ENCODE measurements at regions not wholly inside any gene's neighbourhood (a gene's known extent, or its start where the extent isn't known, plus 50 kb on each side); places are given as distances from the start of the nearest gene placed in this dataset.

GRCh38 chr12:114936148-114937079 is 252.4 kb upstream of the TBX3 start:
- peak; percentile 14 for DNase-seq (ENCODE audit: low spot score)

GRCh38 chr12:114935658-114936057 is 251.7 kb upstream of the TBX3 start:
- peak; percentile 9 for DNase-seq (ENCODE audit: low spot score)

- DNase-seq (ENCODE audit: low spot score), result peak; percentile 80
Measured at GRCh38 chr12:114933428-114934160, 249.6 kb upstream of the TBX3 start.

- no peak for DNase-seq (ENCODE audit: low spot score)
Measured at GRCh38 chr12:114932806-114933205, 248.8 kb upstream of the TBX3 start.

GRCh38 chr12:114931025-114931424 is 247.1 kb upstream of the TBX3 start:
- DNase-seq (ENCODE audit: low spot score), result no peak

GRCh38 chr12:114926341-114926740 is 242.4 kb upstream of the TBX3 start:
- no peak for DNase-seq (ENCODE audit: low spot score)

- no peak for DNase-seq (ENCODE audit: low spot score)
Measured at GRCh38 chr12:114924946-114925475, 241.0 kb upstream of the TBX3 start.

- no peak for DNase-seq (ENCODE audit: low spot score)
Measured at GRCh38 chr12:114921781-114922180, 237.8 kb upstream of the TBX3 start.

- DNase-seq (ENCODE audit: low spot score), result no peak
Measured at GRCh38 chr12:114920771-114921554, 237.0 kb upstream of the TBX3 start.

- DNase-seq (ENCODE audit: low spot score), result no peak
Measured at GRCh38 chr12:114919479-114919878, 235.5 kb upstream of the TBX3 start.

GRCh38 chr12:114918535-114919233 is 234.7 kb upstream of the TBX3 start:
- peak; percentile 35 for DNase-seq (ENCODE audit: low spot score)

GRCh38 chr12:114917953-114918352 is 234.0 kb upstream of the TBX3 start:
- DNase-seq (ENCODE audit: low spot score), result no peak

GRCh38 chr12:114917307-114917706 is 233.3 kb upstream of the TBX3 start:
- DNase-seq (ENCODE audit: low spot score), result no peak

GRCh38 chr12:114916541-114916940 is 232.6 kb upstream of the TBX3 start:
- DNase-seq (ENCODE audit: low spot score), result no peak

- DNase-seq (ENCODE audit: low spot score), result no peak
Measured at GRCh38 chr12:114916124-114916523, 232.1 kb upstream of the TBX3 start.

- DNase-seq (ENCODE audit: low spot score), result peak; percentile 91
Measured at GRCh38 chr12:114913871-114914801, 230.2 kb upstream of the TBX3 start.

- DNase-seq (ENCODE audit: low spot score), result no peak
Measured at GRCh38 chr12:114912811-114913210, 228.8 kb upstream of the TBX3 start.

- DNase-seq (ENCODE audit: low spot score), result no peak
Measured at GRCh38 chr12:114911196-114911595, 227.2 kb upstream of the TBX3 start.

GRCh38 chr12:114904254-114905003 is 220.5 kb upstream of the TBX3 start:
- peak; percentile 9 for DNase-seq (ENCODE audit: low spot score)
